Vagina (tissue), 2 donors: ENCODE measurements at regions not wholly inside any gene's neighbourhood (a gene's known extent, or its start where the extent isn't known, plus 50 kb on each side); places are given as distances from the start of the nearest gene placed in this dataset.

Experiments
- DNase-seq, 2 donors: peaks; one replicate each; pipeline ENCODE4 v3.0.0-alpha.2; 2017; ENCODE audit errors: extremely low spot score in 2 of 2
- H3K27ac ChIP-seq: fragments of 200-600 bp; sonication (generic); one replicate; pipeline ENCODE4 v1.5.1; 2019
- H3K27me3 ChIP-seq: fragments of 200-600 bp; sonication (generic); one replicate; pipeline ENCODE4 v1.5.1; 2019
- H3K36me3 ChIP-seq, 2 donors: fragments of 200-600 bp; sonication (generic); one replicate each; pipeline ENCODE4 v1.5.1; 2017 to 2019
- H3K4me1 ChIP-seq: fragments of 200-600 bp; sonication (generic); one replicate; pipeline ENCODE4 v1.5.1; 2019
- H3K4me3 ChIP-seq, 2 donors: fragments of 200-600 bp; sonication (generic); 1 replicate in 1 of 2; 2 replicates in 1 of 2; pipeline ENCODE4 v1.5.1; 2016 to 2019
- H3K9me3 ChIP-seq: fragments of 200-600 bp; sonication (generic); one replicate; pipeline ENCODE4 v1.5.1; 2019
- CTCF ChIP-seq, 3 experiments: fragments of 450-650 bp in 2 of 3; fragments of 200-600 bp in 1 of 3; sonication (generic) in 1 of 3; IDR thresholded peaks; one replicate each; pipeline ENCODE4 v1.5.1; 2017 to 2019; ENCODE audit warnings: antibody characterized with exemption in 3 of 3, mild to moderate bottlenecking in 2 of 3, moderate library complexity in 2 of 3
- POLR2A ChIP-seq, 2 donors: fragments of 450-650 bp; IDR thresholded peaks; one replicate each; pipeline ENCODE4 v1.6.1; 2017; ENCODE audit warnings: antibody characterized with exemption in 2 of 2, mild to moderate bottlenecking in 2 of 2, moderate library complexity in 2 of 2
- POLR2AphosphoS5 ChIP-seq, 2 donors: sonication (generic); formaldehyde crosslinking; IDR thresholded peaks; one replicate each; pipeline ENCODE4 v1.9.0; 2017; ENCODE audit warnings: antibody characterized with exemption in 2 of 2, mild to moderate bottlenecking in 2 of 2, low read depth in 1 of 2; ENCODE audit not compliant: insufficient read depth in 1 of 2
- intact Hi-C: fragments of 100-400 bp; cut with DNase I; formaldehyde crosslinking; loops from one replicate; pipeline ENCODE4 v1.15.1; 2023

- no peaks in the 10 kb centered on the region for H3K4me1 ChIP-seq
- H3K36me3 ChIP-seq: no peaks in the 10 kb centered on the region
- DNase-seq: no peak
- no peaks in the 10 kb centered on the region for H3K27me3 ChIP-seq
- no peak overlapping the region for H3K27ac ChIP-seq
- H3K4me3 ChIP-seq: no peak overlapping the region
- intact Hi-C loops: no loop called here
- TF ChIP-seq POLR2A (IDR thresholded peaks at IDR 0.05) (no peak), POLR2AphosphoS5 (IDR thresholded peaks at IDR 0.05; ENCODE audit: insufficient read depth in 1 of 2, low read depth in 1 of 2) (no peak), CTCF (IDR thresholded peaks at IDR 0.05) (no peak)
- H3K9me3 ChIP-seq: no peaks in the 10 kb centered on the region
Measured at GRCh38 chr4:59180969-59181368, 2019.2 kb upstream of the ADGRL3 start.

GRCh38 chr4:59195839-59196238 is 2004.3 kb upstream of the ADGRL3 start:
- no peaks in the 10 kb centered on the region for H3K27me3 ChIP-seq
- no peak for DNase-seq
- no peak overlapping the region for H3K27ac ChIP-seq
- TF ChIP-seq CTCF (IDR thresholded peaks at IDR 0.05) (no peak), POLR2AphosphoS5 (IDR thresholded peaks at IDR 0.05; ENCODE audit: insufficient read depth in 1 of 2, low read depth in 1 of 2) (no peak), POLR2A (IDR thresholded peaks at IDR 0.05) (no peak)
- no peaks in the 10 kb centered on the region for H3K36me3 ChIP-seq
- H3K4me1 ChIP-seq: no peaks in the 10 kb centered on the region
- no peaks in the 10 kb centered on the region for H3K9me3 ChIP-seq
- H3K4me3 ChIP-seq: no peak overlapping the region
- intact Hi-C loops: no loop called here

GRCh38 chr4:59200992-59201391 is 1999.1 kb upstream of the ADGRL3 start:
- Histone ChIP-seq H3K36me3 (no peaks in the 10 kb centered on the region), H3K4me1 (no peaks in the 10 kb centered on the region), H3K4me3 (no peak overlapping the region), H3K9me3 (no peaks in the 10 kb centered on the region), H3K27ac (no peak overlapping the region), H3K27me3 (no peaks in the 10 kb centered on the region)
- DNase-seq: no peak
- TF ChIP-seq POLR2A (IDR thresholded peaks at IDR 0.05): no peak
- TF ChIP-seq POLR2AphosphoS5 (IDR thresholded peaks at IDR 0.05; ENCODE audit: insufficient read depth in 1 of 2, low read depth in 1 of 2): no peak
- no peak for TF ChIP-seq CTCF (IDR thresholded peaks at IDR 0.05)
- intact Hi-C loops: no loop called here

GRCh38 chr4:59217910-59218631 is 1982.1 kb upstream of the ADGRL3 start:
- Histone ChIP-seq H3K4me1 (no peaks in the 10 kb centered on the region), H3K27me3 (no peaks in the 10 kb centered on the region), H3K4me3 (no peak overlapping the region), H3K27ac (no peak overlapping the region), H3K36me3 (no peaks in the 10 kb centered on the region), H3K9me3 (no peaks in the 10 kb centered on the region)
- DNase-seq: no peak
- no peak for TF ChIP-seq POLR2A (IDR thresholded peaks at IDR 0.05)
- TF ChIP-seq POLR2AphosphoS5 (IDR thresholded peaks at IDR 0.05; ENCODE audit: insufficient read depth in 1 of 2, low read depth in 1 of 2): no peak
- no peak for TF ChIP-seq CTCF (IDR thresholded peaks at IDR 0.05)
- intact Hi-C loops: no loop called here

GRCh38 chr4:59222221-59222620 is 1977.9 kb upstream of the ADGRL3 start:
- Histone ChIP-seq H3K27me3 (no peaks in the 10 kb centered on the region), H3K4me1 (no peaks in the 10 kb centered on the region), H3K9me3 (no peaks in the 10 kb centered on the region), H3K27ac (no peak overlapping the region), H3K36me3 (no peaks in the 10 kb centered on the region), H3K4me3 (no peak overlapping the region)
- TF ChIP-seq POLR2AphosphoS5 (IDR thresholded peaks at IDR 0.05; ENCODE audit: insufficient read depth in 1 of 2, low read depth in 1 of 2) (no peak), CTCF (IDR thresholded peaks at IDR 0.05) (no peak), POLR2A (IDR thresholded peaks at IDR 0.05) (no peak)
- intact Hi-C loops: no loop called here
- no peak for DNase-seq
